ENCODE measurements at regions not wholly inside any gene's neighbourhood (a gene's known extent, or its start where the extent isn't known, plus 50 kb on each side); places are given as distances from the start of the nearest gene placed in this dataset.

- TF ChIP-seq MYC (IDR thresholded peaks at IDR 0.05; ENCODE audit: low read depth, low read length), result no peak
- TF ChIP-seq, protein P1, sequence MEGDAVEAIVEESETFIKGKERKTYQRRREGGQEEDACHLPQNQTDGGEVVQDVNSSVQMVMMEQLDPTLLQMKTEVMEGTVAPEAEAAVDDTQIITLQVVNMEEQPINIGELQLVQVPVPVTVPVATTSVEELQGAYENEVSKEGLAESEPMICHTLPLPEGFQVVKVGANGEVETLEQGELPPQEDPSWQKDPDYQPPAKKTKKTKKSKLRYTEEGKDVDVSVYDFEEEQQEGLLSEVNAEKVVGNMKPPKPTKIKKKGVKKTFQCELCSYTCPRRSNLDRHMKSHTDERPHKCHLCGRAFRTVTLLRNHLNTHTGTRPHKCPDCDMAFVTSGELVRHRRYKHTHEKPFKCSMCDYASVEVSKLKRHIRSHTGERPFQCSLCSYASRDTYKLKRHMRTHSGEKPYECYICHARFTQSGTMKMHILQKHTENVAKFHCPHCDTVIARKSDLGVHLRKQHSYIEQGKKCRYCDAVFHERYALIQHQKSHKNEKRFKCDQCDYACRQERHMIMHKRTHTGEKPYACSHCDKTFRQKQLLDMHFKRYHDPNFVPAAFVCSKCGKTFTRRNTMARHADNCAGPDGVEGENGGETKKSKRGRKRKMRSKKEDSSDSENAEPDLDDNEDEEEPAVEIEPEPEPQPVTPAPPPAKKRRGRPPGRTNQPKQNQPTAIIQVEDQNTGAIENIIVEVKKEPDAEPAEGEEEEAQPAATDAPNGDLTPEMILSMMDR (IDR thresholded peaks at IDR 0.05; ENCODE audit: low read depth, low read length), result no peak
These were observed 190.6 kb downstream of the VRK1 start for GRCh38 chr14:96987771-96988170.

Measured in NB4 (cell line).